IPS-20b (cell line): ENCODE measurements at regions not wholly inside any gene's neighbourhood (a gene's known extent, or its start where the extent isn't known, plus 50 kb on each side); places are given as distances from the start of the nearest gene placed in this dataset.
"Not testable (repeated sequence)": the region's sequence is repeated elsewhere in the genome, so short reads cannot be mapped to it uniquely, and the experiment has no call there.

ENCODE experiments used
- H3K27ac ChIP-seq: one replicate; pipeline ENCODE4 v1.5.1; 2013; ENCODE audit warnings: low read length
- H3K27me3 ChIP-seq: 2 replicates; pipeline ENCODE4 v1.6.1; 2013; ENCODE audit warnings: mild to moderate bottlenecking, low read length, inconsistent platforms; ENCODE audit not compliant: insufficient read depth
- H3K36me3 ChIP-seq: 2 replicates; pipeline ENCODE4 v1.6.1; 2013; ENCODE audit warnings: low read depth, mild to moderate bottlenecking, inconsistent platforms, low read length, moderate library complexity; ENCODE audit not compliant: insufficient read depth
- H3K4me1 ChIP-seq: 2 replicates; pipeline ENCODE4 v1.6.1; 2013; ENCODE audit warnings: mild to moderate bottlenecking, control low read depth, inconsistent platforms, low read length, moderate library complexity; ENCODE audit not compliant: insufficient read depth
- H3K4me3 ChIP-seq: 2 replicates; pipeline ENCODE4 v1.5.1; 2013; ENCODE audit warnings: mild to moderate bottlenecking, low read length, inconsistent platforms
- H3K9ac ChIP-seq: 2 replicates; pipeline ENCODE4 v1.6.1; 2013; ENCODE audit warnings: low read depth, mild to moderate bottlenecking, inconsistent platforms, low read length, moderate library complexity
- H3K9me3 ChIP-seq: 2 replicates; pipeline ENCODE4 v1.6.1; 2013; ENCODE audit warnings: mild to moderate bottlenecking, low read depth, low read length, inconsistent platforms; ENCODE audit not compliant: insufficient read depth

DNA sequence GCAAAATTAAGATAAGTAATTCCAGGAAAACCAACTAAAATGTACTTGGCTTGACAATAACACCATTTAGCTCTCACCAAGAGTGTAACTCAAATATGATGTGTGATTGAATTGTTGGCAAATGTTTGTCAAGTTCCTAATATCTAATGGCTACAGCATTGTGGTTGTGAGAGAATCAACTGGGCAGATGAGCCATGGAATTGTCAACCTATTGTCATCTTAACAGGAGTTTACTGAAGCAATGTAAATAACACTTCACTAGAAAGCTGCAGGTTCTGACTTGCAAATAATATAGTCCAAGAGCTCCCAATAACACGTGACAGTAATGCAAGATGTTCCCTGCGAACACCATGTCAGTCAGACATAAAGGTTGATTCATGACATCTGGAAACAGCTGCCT, 495.2 kb upstream of the MEIS1 start:
- no peaks in the 10 kb centered on the region for H3K36me3 ChIP-seq
- H3K9ac ChIP-seq = no peak overlapping the region
- H3K27ac ChIP-seq = no peak overlapping the region
- no peaks in the 10 kb centered on the region for H3K9me3 ChIP-seq
- H3K27me3 ChIP-seq = no peaks in the 10 kb centered on the region
- H3K4me3 ChIP-seq = no peak overlapping the region
- no peaks in the 10 kb centered on the region for H3K4me1 ChIP-seq

DNA sequence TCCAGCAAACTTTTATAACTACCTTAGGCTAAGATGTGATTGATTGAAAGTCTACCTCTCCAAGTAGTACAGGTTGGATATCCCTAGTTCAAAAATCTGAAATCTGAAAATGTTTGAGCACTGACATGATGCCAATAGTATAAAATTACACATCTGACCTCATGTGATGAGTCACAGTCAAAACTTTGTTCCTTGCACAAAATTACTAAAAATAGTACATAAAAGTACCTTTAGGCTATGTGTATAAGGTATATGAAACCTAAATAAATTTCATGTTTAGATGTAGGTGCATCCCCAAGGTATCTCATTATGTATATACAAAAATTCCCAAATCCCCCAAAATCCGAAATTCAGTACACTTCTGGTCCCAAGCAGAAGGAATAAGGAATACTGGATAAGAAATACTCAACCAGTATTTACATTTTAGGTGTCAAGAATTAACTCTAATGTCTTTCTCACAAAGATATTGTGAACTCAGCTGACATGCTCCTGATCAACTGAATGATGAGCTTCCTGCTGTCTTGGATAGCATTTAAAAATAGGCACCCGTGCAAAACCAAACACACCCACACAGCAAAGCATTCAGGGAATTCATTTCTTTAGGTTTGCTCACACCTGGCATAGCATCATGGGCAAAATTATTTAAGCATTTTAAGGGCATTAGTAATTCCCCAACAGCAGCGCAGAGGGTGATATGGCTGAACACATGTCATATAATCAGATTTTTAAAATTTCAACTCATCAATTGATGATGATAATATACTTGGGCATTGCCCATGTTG, 497.4 kb upstream of the MEIS1 start:
- Histone ChIP-seq H3K4me3 (no peak overlapping the region), H3K4me1 (no peaks in the 10 kb centered on the region), H3K9ac (no peak overlapping the region), H3K36me3 (no peaks in the 10 kb centered on the region), H3K27ac (no peak overlapping the region), H3K27me3 (no peaks in the 10 kb centered on the region), H3K9me3 (no peaks in the 10 kb centered on the region)

DNA sequence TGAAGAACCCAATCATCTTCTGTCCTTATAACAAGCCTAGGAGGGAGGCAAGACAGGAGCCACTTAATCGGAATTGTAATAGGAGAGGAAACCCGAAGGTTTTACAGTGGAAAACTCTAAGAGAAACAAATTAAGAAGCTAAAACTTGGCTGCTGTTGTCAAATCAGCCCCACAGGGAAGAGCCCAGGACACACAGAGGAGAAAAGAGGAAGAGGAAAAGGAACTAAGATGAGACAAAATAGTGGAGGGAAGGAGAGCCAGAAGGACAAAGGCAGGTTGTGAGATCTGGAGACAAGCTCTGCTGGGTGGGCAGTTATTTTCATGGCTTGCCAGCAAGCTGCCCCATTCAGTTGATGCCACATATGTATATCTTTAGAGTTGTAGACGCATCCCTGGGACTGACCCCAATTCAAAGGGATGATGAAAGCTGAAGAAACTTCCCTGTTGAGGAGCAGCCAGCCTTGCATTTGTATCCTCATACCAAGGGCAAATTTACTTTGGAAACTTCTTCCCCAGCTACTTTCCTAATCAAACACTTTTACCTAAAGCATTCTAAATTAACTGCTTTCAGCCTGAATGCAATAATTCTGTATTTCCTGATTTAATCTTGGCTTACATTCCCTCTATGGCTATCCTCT, 499.8 kb upstream of the MEIS1 start:
- no peak overlapping the region for H3K4me3 ChIP-seq
- H3K27ac ChIP-seq = no peak overlapping the region
- H3K9me3 ChIP-seq = peaks cover 3% of the 10 kb centered on the region; the same call in 1 of the 2 replicates
- no peaks in the 10 kb centered on the region for H3K36me3 ChIP-seq
- H3K27me3 ChIP-seq = no peaks in the 10 kb centered on the region
- H3K9ac ChIP-seq = no peak overlapping the region
- no peaks in the 10 kb centered on the region for H3K4me1 ChIP-seq

DNA sequence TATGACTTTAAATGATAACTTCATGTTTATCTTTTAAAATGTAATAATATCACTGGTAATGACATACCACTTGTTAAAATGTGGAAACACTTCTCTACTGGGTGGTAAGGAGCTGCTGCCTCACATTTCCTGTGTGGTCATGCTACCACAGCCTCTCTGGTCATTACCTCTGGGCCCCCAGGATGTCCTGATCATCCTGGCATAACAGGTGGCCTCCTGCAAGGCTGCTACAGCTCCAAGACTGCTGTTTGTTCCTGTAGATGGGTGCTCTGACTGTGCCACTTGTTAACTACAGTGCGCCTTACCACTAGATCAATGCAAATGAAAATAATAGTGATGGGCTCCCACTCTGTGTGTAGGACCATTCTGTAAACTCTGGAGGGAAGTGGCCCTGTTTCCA, 500.2 kb upstream of the SPRED2 start:
- no peaks in the 10 kb centered on the region for H3K4me1 ChIP-seq
- peaks cover 6% of the 10 kb centered on the region; the same call in 1 of the 2 replicates for H3K9me3 ChIP-seq
- H3K27ac ChIP-seq = no peak overlapping the region
- no peaks in the 10 kb centered on the region for H3K36me3 ChIP-seq
- H3K4me3 ChIP-seq = no peak overlapping the region
- no peak overlapping the region for H3K9ac ChIP-seq
- no peaks in the 10 kb centered on the region for H3K27me3 ChIP-seq

DNA sequence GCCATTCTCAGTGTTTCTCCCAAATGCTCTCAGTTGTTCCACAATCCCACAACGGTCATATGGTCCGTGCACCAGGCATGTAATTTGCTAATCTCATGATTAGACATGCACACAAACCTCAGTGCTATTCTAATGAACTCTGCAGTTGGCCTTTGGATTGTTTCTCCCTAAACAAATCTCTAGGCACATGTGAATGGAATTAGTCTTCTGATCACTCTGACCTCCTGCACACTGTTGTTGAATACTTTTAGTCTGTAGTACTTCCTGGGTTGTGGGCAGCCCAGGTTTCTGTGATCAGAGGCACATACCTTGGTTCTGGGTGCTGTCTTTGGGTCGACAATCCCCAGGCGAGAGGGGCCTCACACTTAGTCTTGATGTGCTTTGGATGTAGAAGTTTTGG, 498.7 kb upstream of the SPRED2 start:
- Histone ChIP-seq H3K4me1 (no peaks in the 10 kb centered on the region), H3K27ac (no peak overlapping the region), H3K9ac (no peak overlapping the region), H3K4me3 (no peak overlapping the region), H3K9me3 (peaks cover 6% of the 10 kb centered on the region; the same call in 1 of the 2 replicates), H3K36me3 (no peaks in the 10 kb centered on the region), H3K27me3 (no peaks in the 10 kb centered on the region)

DNA sequence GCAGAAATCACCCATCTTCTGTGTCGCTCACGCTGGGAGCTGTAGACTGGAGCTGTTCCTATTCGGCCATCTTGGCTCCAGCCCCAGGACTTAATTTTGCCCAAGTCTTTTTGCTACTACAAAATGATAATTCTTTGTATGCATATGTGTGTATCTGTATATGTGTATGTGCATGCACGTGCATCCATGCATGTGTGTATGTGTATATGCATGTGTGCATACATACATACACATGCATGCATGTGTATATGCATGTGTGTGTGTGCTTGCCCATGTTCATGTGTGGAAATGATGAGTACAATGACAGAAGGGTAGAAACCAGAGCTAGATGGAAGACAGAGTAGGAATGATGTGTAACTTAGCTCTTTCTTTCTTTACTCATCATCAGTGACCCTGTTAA, 497.9 kb upstream of the SPRED2 start:
- no peaks in the 10 kb centered on the region for H3K27me3 ChIP-seq
- H3K9ac ChIP-seq = no peak overlapping the region
- H3K36me3 ChIP-seq = no peaks in the 10 kb centered on the region
- H3K4me3 ChIP-seq = no peak overlapping the region
- no peaks in the 10 kb centered on the region for H3K4me1 ChIP-seq
- H3K9me3 ChIP-seq = peaks cover 6% of the 10 kb centered on the region; the same call in 1 of the 2 replicates
- H3K27ac ChIP-seq = no peak overlapping the region

DNA sequence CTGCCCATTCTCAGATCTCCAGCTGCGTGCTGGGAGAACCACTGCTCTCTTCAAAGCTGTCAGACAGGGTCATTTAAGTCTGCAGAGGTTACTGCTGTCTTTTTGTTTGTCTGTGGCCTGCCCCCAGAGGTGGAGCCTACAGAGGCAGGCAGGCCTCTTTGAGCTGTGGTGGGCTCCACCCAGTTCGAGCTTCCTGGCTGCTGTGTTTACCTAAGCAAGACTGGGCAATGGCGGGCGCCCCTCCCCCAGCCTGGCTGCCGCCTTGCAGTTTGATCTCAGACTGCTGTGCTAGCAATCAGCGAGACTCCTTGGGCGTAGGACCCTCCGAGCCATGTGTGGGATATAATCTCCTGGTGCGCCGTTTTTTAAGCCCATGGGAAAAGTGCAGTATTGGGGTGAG, 497.3 kb upstream of the SPRED2 start:
- H3K9me3 ChIP-seq, H3K36me3 ChIP-seq, H3K4me3 ChIP-seq, H3K9ac ChIP-seq, H3K4me1 ChIP-seq, H3K27me3 ChIP-seq, H3K27ac ChIP-seq: not testable (repeated sequence)

DNA sequence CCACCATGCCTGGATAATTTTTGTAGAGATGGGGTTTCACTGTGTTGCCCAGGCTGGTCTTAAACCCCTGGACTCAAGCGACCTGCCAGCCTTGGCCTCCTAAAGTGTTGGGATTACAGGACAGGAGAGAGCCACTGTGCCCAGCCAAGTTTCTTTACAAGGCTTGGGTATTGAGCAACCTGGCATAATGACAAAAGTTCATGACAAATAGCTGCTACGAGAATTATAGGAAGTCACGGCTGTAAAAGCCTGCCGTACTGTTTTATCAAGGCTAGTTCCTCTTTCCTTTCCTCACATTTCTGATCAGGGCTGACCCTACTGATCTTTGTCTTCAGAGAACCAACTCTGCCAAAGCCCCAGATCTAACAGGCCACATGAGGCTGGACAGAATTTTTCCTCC, 490.4 kb upstream of the SPRED2 start:
- Histone ChIP-seq H3K27me3 (no peaks in the 10 kb centered on the region), H3K4me1 (no peaks in the 10 kb centered on the region), H3K9ac (no peak overlapping the region), H3K4me3 (no peak overlapping the region), H3K36me3 (no peaks in the 10 kb centered on the region), H3K9me3 (no peaks in the 10 kb centered on the region), H3K27ac (no peak overlapping the region)

DNA sequence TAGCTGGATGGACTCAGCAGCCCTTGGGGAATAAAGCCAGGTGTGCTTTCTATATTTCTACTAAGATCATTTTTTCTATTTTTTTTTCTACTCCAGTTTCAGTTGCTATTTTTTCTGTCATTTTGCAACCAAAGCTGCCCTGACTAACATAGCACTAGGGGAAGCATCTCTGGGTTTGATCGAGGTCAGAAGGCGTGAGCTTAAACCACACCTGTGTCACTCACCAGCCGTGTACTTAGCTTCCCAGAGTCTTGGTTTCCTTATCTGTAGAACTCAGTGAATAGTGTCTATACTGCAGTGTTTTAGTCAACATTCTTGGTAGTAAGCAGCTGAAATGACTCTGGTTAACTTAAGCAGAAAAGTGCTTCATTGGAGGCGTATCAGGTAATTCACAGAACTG, 489.6 kb upstream of the SPRED2 start:
- Histone ChIP-seq H3K9me3 (no peaks in the 10 kb centered on the region), H3K4me1 (no peaks in the 10 kb centered on the region), H3K4me3 (no peak overlapping the region), H3K27ac (no peak overlapping the region), H3K27me3 (no peaks in the 10 kb centered on the region), H3K36me3 (no peaks in the 10 kb centered on the region), H3K9ac (no peak overlapping the region)

DNA sequence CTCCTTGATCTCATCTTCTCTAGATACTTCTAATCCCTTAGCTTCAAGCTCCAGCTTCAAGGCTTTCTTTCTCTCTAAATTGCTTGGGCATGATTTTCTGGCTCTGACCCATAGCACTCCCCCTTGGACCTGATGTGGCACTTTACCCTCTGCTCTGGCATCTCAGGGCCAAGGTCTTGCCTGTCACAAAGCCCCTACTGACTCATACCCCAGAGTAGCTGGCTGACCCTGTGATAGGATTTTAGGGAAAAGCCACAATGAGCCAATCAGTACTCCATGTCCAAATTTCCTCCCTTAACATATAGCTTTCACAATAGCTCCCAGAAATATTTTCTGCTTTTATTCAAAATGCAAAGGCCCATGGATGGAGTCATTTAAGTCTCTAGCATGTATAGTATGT, 488.7 kb upstream of the SPRED2 start:
- no peaks in the 10 kb centered on the region for H3K9me3 ChIP-seq
- no peaks in the 10 kb centered on the region for H3K36me3 ChIP-seq
- H3K27me3 ChIP-seq = no peaks in the 10 kb centered on the region
- no peaks in the 10 kb centered on the region for H3K4me1 ChIP-seq
- no peak overlapping the region for H3K27ac ChIP-seq
- no peak overlapping the region for H3K4me3 ChIP-seq
- H3K9ac ChIP-seq = no peak overlapping the region

DNA sequence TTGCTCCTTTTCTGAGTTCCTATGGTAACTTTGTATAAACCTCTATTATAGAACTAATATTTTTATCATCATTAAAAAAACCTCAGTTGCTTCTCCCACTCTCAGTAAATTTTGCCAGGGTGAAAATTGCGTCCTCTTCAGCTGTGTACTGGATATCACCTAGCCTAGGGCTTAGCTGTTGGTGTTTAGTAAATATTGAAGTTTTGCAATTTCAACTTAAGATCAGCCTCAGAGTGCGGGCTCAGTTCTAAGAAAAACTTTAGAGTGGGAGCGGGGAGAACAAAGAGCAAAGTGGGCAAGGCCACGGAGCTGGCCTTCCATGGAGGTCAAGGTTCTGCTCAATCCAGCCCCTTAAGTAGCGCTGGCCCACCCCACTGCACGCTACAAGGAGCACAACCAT, 488.3 kb upstream of the SPRED2 start:
- Histone ChIP-seq H3K4me3 (no peak overlapping the region), H3K4me1 (no peaks in the 10 kb centered on the region), H3K27me3 (no peaks in the 10 kb centered on the region), H3K36me3 (no peaks in the 10 kb centered on the region), H3K9ac (no peak overlapping the region), H3K9me3 (no peaks in the 10 kb centered on the region), H3K27ac (no peak overlapping the region)

DNA sequence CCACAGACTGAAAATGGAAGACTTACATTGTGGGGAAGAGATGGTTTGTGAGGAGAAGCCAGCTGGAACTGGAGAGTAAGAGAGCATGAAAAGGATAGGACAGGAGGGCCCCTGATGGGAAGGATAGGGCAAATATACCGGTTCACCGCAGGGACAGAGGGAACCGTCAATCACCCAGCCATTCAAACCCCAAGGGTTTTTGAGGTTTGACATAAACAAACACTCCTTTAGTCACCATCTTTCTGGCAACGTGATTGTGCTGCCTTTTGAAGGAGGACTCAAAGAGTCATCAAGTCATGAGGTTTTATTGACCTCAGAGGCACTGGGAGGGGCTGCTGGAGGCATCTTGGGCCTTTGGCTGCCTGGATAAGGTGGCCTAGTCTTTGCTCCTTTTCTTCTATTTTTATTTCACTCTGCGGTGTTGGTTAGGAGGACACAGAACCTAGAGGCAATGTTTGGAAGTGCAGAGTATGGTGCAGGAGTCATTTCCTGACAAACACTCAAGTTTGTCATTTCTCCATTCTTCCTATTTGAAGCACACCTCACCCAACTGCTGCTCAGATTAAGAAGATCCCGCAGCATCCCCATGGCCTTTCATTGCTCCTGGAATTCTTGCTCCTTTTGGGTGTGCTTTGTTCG, 487.3 kb upstream of the SPRED2 start:
- no peak overlapping the region for H3K27ac ChIP-seq
- H3K4me3 ChIP-seq = no peak overlapping the region
- H3K9me3 ChIP-seq = no peaks in the 10 kb centered on the region
- H3K4me1 ChIP-seq = no peaks in the 10 kb centered on the region
- no peak overlapping the region for H3K9ac ChIP-seq
- H3K36me3 ChIP-seq = no peaks in the 10 kb centered on the region
- H3K27me3 ChIP-seq = no peaks in the 10 kb centered on the region
